T-cell (primary cell): ENCODE measurements at regions not wholly inside any gene's neighbourhood (a gene's known extent, or its start where the extent isn't known, plus 50 kb on each side); places are given as distances from the start of the nearest gene placed in this dataset.

Source experiments
- ATAC-seq, 4 experiments: fragments of 200-7000 bp in 3 of 4; fragments of 150-1000 bp in 1 of 4; cut with Tn5 transposase; replicated peaks in 1 of 4; 1 replicate in 3 of 4; 2 replicates in 1 of 4; pipeline ENCODE4 v1.10.0; 2021; ENCODE audit warnings: moderate library complexity in 3 of 4, mild to moderate bottlenecking in 2 of 4, moderate number of reproducible peaks in 1 of 4
- CTCF ChIA-PET, 2 donors: fragments of 300-600 bp; sonication (Branson Sonifier 250); formaldehyde crosslinking; loops; one replicate each; lab custom pipeline; 2022; ENCODE audit warnings: antibody characterized with exemption in 2 of 2; lab: Charles Lee
- POLR2A ChIA-PET, 2 donors: fragments of 300-600 bp; sonication (Branson Sonifier 250); formaldehyde crosslinking; loops; one replicate each; lab custom pipeline; 2022; ENCODE audit warnings: antibody characterized with exemption in 2 of 2; lab: Charles Lee
- DNase-seq, 35 experiments: peaks; one replicate each; pipeline versions ENCODE4 v3.0.0 to v3.0.0-alpha.2; 2013 to 2023
- H3K27ac ChIP-seq: one replicate; pipeline ENCODE4 v1.5.1; 2013; ENCODE audit warnings: low read length
- H3K27me3 ChIP-seq, 2 experiments: replicated peaks in 1 of 2; 1 replicate in 1 of 2; 2 replicates in 1 of 2; pipeline versions ENCODE4 v1.6.1 to v1.7.0; 2013; ENCODE audit warnings: low read length in 1 of 2, mixed read lengths in 1 of 2; ENCODE audit not compliant: control insufficient read depth in 2 of 2, insufficient read depth in 2 of 2; ENCODE audit errors: extremely low read depth in 1 of 2
- H3K36me3 ChIP-seq, 2 donors: 1 replicate in 1 of 2; 2 replicates in 1 of 2; pipeline versions ENCODE4 v1.6.1 to v1.7.0; 2013; ENCODE audit warnings: low read length in 1 of 2; ENCODE audit not compliant: control insufficient read depth in 2 of 2, insufficient read depth in 1 of 2; ENCODE audit errors: extremely low read depth in 1 of 2
- H3K4me1 ChIP-seq, 2 experiments: 1 replicate in 1 of 2; 2 replicates in 1 of 2; pipeline versions ENCODE4 v1.6.1 to v1.7.0; 2013; ENCODE audit warnings: low read length in 2 of 2, mixed read lengths in 1 of 2; ENCODE audit not compliant: insufficient read depth in 2 of 2, control insufficient read depth in 1 of 2; ENCODE audit errors: extremely low read depth in 1 of 2
- H3K4me3 ChIP-seq, 2 donors: 1 replicate in 1 of 2; 2 replicates in 1 of 2; pipeline versions ENCODE4 v1.5.1 to v1.7.0; 2013; ENCODE audit warnings: mild to moderate bottlenecking in 2 of 2, low read length in 1 of 2, moderate library complexity in 1 of 2; ENCODE audit not compliant: control insufficient read depth in 1 of 2; ENCODE audit errors: extremely low read depth in 1 of 2
- H3K9me3 ChIP-seq: 2 replicates; pipeline ENCODE4 v1.7.0; 2013
- H3K27ac Mint-ChIP-seq, 2 donors: one replicate each; pipeline ENCODE4 v1.8.0; 2020 to 2021; ENCODE audit warnings: mild to moderate bottlenecking in 2 of 2, mixed read lengths in 2 of 2
- H3K27me3 Mint-ChIP-seq, 2 donors: one replicate each; pipeline ENCODE4 v1.8.0; 2021 to 2022; ENCODE audit warnings: mixed read lengths in 2 of 2
- H3K36me3 Mint-ChIP-seq: one replicate; pipeline ENCODE4 v1.8.0; 2021; ENCODE audit warnings: mixed read lengths
- H3K4me1 Mint-ChIP-seq, 3 donors: one replicate each; pipeline ENCODE4 v1.8.0; 2020 to 2022; ENCODE audit warnings: mixed read lengths in 3 of 3, mild to moderate bottlenecking in 1 of 3
- H3K4me3 Mint-ChIP-seq, 3 donors: one replicate each; pipeline ENCODE4 v1.8.0; 2020 to 2022; ENCODE audit warnings: mild to moderate bottlenecking in 3 of 3, mixed read lengths in 3 of 3, moderate library complexity in 3 of 3
- H3K9me3 Mint-ChIP-seq, 3 donors: one replicate each; pipeline ENCODE4 v1.8.0; 2020 to 2022; ENCODE audit warnings: mixed read lengths in 3 of 3
- WGBS: methylation state at CpG from one replicate; pipeline ENCODE4 v1.1.5; 2013; ENCODE audit warnings: missing lambda C conversion rate; ENCODE audit not compliant: insufficient coverage; 5-methylcytosine and 5-hydroxymethylcytosine counted together

- Mint-ChIP-seq H3K9me3 (no peaks in the 10 kb centered on the region), H3K4me3 (no peak overlapping the region), H3K27me3 (no peaks in the 10 kb centered on the region), H3K36me3 (no peaks in the 10 kb centered on the region), H3K27ac (no peak overlapping the region), H3K4me1 (peaks cover 2 to 13% (median 2%) of the 10 kb centered on the region in 3 donors)
- Histone ChIP-seq H3K4me1 (no peaks in the 10 kb centered on the region), H3K4me3 (no peak overlapping the region), H3K36me3 (no peaks in the 10 kb centered on the region), H3K27me3 (no peaks in the 10 kb centered on the region), H3K27ac (no peak overlapping the region), H3K9me3 (no peaks in the 10 kb centered on the region)
- WGBS: 85% methylated on average over 5 of the region's 8 CpGs
- ChIA-PET CTCF (no interaction called here), POLR2A (no interaction called here)
- ATAC-seq (no peak), DNase-seq (no peak)
Observed at GRCh38 chr13:40082639-40083038, 427.2 kb downstream of the COG6 start.

- ChIA-PET POLR2A (no interaction called here), CTCF (no interaction called here)
- no peaks in the 10 kb centered on the region for H3K27me3 Mint-ChIP-seq
- no peaks in the 10 kb centered on the region for H3K36me3 Mint-ChIP-seq
- H3K4me3 Mint-ChIP-seq: no peak overlapping the region
- H3K27me3 ChIP-seq: no peaks in the 10 kb centered on the region
- DNase-seq: no peak
- no peak overlapping the region for H3K27ac ChIP-seq
- H3K27ac Mint-ChIP-seq: no peak overlapping the region
- H3K9me3 Mint-ChIP-seq: no peaks in the 10 kb centered on the region
- whole genome bisulfite sequencing: 100% methylated on average over 2 of the region's 2 CpGs
- H3K36me3 ChIP-seq: no peaks in the 10 kb centered on the region
- ATAC-seq: no peak
- peaks cover 0 to under 1% (median 0%) of the 10 kb centered on the region in 3 donors for H3K4me1 Mint-ChIP-seq
- no peaks in the 10 kb centered on the region for H3K9me3 ChIP-seq
- no peak overlapping the region for H3K4me3 ChIP-seq
- no peaks in the 10 kb centered on the region for H3K4me1 ChIP-seq
Observed at GRCh38 chr13:40083841-40084240, 428.4 kb downstream of the COG6 start.

- CTCF ChIA-PET: no interaction called here
Observed at GRCh38 chr13:40084934-40085333, 429.5 kb downstream of the COG6 start.

GRCh38 chr13:40087091-40088002, 431.9 kb downstream of the COG6 start:
- Histone ChIP-seq H3K27me3 (no peaks in the 10 kb centered on the region), H3K36me3 (no peaks in the 10 kb centered on the region), H3K27ac (no peak overlapping the region), H3K4me1 (no peaks in the 10 kb centered on the region), H3K4me3 (no peak overlapping the region), H3K9me3 (no peaks in the 10 kb centered on the region)
- no peaks in the 10 kb centered on the region for H3K27me3 Mint-ChIP-seq
- no peak for ATAC-seq
- no peak for DNase-seq
- ChIA-PET CTCF (no interaction called here), POLR2A (interaction anchor here (0.5 to 0.7 kb wide), 3 partner anchors 117 to 1399 kb away, joined by 3 read pairs; no protein-coding TSS in a partner anchor)
- no peak overlapping the region for H3K27ac Mint-ChIP-seq
- no peaks in the 10 kb centered on the region for H3K4me1 Mint-ChIP-seq
- H3K9me3 Mint-ChIP-seq: no peaks in the 10 kb centered on the region
- WGBS: 71% methylated on average over 3 of the region's 15 CpGs
- no peak overlapping the region for H3K4me3 Mint-ChIP-seq
- no peaks in the 10 kb centered on the region for H3K36me3 Mint-ChIP-seq

More at GRCh38 chr13:40084934-40085333, 429.5 kb downstream of the COG6 start:
- Mint-ChIP-seq H3K4me3 (no peak overlapping the region), H3K27ac (no peak overlapping the region), H3K4me1 (no peaks in the 10 kb centered on the region), H3K36me3 (no peaks in the 10 kb centered on the region), H3K9me3 (no peaks in the 10 kb centered on the region), H3K27me3 (no peaks in the 10 kb centered on the region)
- Histone ChIP-seq H3K4me3 (no peak overlapping the region), H3K27me3 (no peaks in the 10 kb centered on the region), H3K27ac (no peak overlapping the region), H3K36me3 (no peaks in the 10 kb centered on the region), H3K4me1 (no peaks in the 10 kb centered on the region), H3K9me3 (no peaks in the 10 kb centered on the region)
- ATAC-seq (no peak), DNase-seq (no peak)
- POLR2A ChIA-PET: interaction anchor here (0.6 to 0.7 kb wide), 2 partner anchors 52 to 377 kb away, joined by 3 to 11 read pairs; no protein-coding TSS in a partner anchor
- WGBS: no CpG with 5 or more reads among the region's 2 CpGs

- no peak overlapping the region for H3K27ac ChIP-seq
- Mint-ChIP-seq H3K27ac (no peak overlapping the region), H3K36me3 (peaks cover 4% of the 10 kb centered on the region), H3K27me3 (no peaks in the 10 kb centered on the region), H3K9me3 (peaks cover 4 to 6% (median 6%) of the 10 kb centered on the region in 3 donors), H3K4me3 (no peak overlapping the region), H3K4me1 (peaks cover 15 to 18% (median 16%) of the 10 kb centered on the region in 3 donors)
- ATAC-seq (no peak), DNase-seq (no peak)
- peaks cover 0 to 3% of the 10 kb centered on the region in 2 experiments for H3K27me3 ChIP-seq
- ChIA-PET POLR2A (interaction anchor here in 1 of 2 donors (0.7 kb wide), 1 partner anchor 70 kb away, joined by 3 read pairs; no protein-coding TSS in a partner anchor), CTCF (no interaction called here)
- no peaks in the 10 kb centered on the region for H3K36me3 ChIP-seq
- WGBS: no CpG with 5 or more reads among the region's 4 CpGs
- no peaks in the 10 kb centered on the region for H3K9me3 ChIP-seq
- H3K4me3 ChIP-seq: no peak overlapping the region
- peaks cover 2 to 13% of the 10 kb centered on the region in 2 experiments for H3K4me1 ChIP-seq
Observed at GRCh38 chr13:40094056-40094455, 438.6 kb downstream of the COG6 start.

GRCh38 chr13:40095695-40096356, 440.4 kb downstream of the COG6 start:
- H3K27me3 ChIP-seq: peaks cover 0 to 3% of the 10 kb centered on the region in 2 experiments
- Mint-ChIP-seq H3K27me3 (no peaks in the 10 kb centered on the region), H3K9me3 (peaks cover 6 to 12% (median 7%) of the 10 kb centered on the region in 3 donors), H3K4me3 (no peak overlapping the region), H3K27ac (peak overlapping the region; percentile 40 to 82), H3K36me3 (peaks cover 4% of the 10 kb centered on the region), H3K4me1 (peaks cover 15 to 18% (median 16%) of the 10 kb centered on the region in 3 donors)
- peak in 1 of 4 experiments; percentile 13 for ATAC-seq
- ChIA-PET POLR2A (no interaction called here), CTCF (no interaction called here)
- WGBS: 95% methylated on average over 9 of the region's 9 CpGs
- no peak overlapping the region for H3K4me3 ChIP-seq
- H3K9me3 ChIP-seq: no peaks in the 10 kb centered on the region
- no peak for DNase-seq
- no peak overlapping the region for H3K27ac ChIP-seq
- H3K4me1 ChIP-seq: peaks cover 2 to 13% of the 10 kb centered on the region in 2 experiments
- no peaks in the 10 kb centered on the region for H3K36me3 ChIP-seq
